ENCODE measurements at regions not wholly inside any gene's neighbourhood (a gene's known extent, or its start where the extent isn't known, plus 50 kb on each side); places are given as distances from the start of the nearest gene placed in this dataset.
A peak's percentile ranks its signal among the peaks of the same experiment; 100 is the strongest.

GRCh38 chr15:94094310-94094709, 137.1 kb upstream of the MCTP2 start:
- no peak for TF ChIP-seq TOX (CRISPR knock-in tag; IDR thresholded peaks at IDR 0.05; ENCODE audit: borderline replicate concordance)
- no peak for TF ChIP-seq RARB (CRISPR knock-in tag; IDR thresholded peaks at IDR 0.05)
- TF ChIP-seq BACH2 (CRISPR knock-in tag; IDR thresholded peaks at IDR 0.05; ENCODE audit: borderline replicate concordance): no peak
- peak; percentile 85 for TF ChIP-seq ISL1 (CRISPR knock-in tag; IDR thresholded peaks at IDR 0.05)
- TF ChIP-seq ARNTL (CRISPR knock-in tag; IDR thresholded peaks at IDR 0.05; ENCODE audit: borderline replicate concordance, low read depth): no peak
- TF ChIP-seq ZNF565 (CRISPR knock-in tag; conservative IDR thresholded peaks at IDR 0.05; ENCODE audit: low read depth): no peak
- no peak for TF ChIP-seq ZFP3 (CRISPR knock-in tag; IDR thresholded peaks at IDR 0.05)
- TF ChIP-seq ZNF8 (CRISPR knock-in tag; IDR thresholded peaks at IDR 0.05): no peak
- no peak for TF ChIP-seq CREB5 (CRISPR knock-in tag; IDR thresholded peaks at IDR 0.05; ENCODE audit: low read depth)
